Sigmoid colon (tissue), 6 donors: ENCODE measurements at regions not wholly inside any gene's neighbourhood (a gene's known extent, or its start where the extent isn't known, plus 50 kb on each side); places are given as distances from the start of the nearest gene placed in this dataset.
"Not testable (repeated sequence)": the region's sequence is repeated elsewhere in the genome, so short reads cannot be mapped to it uniquely, and the experiment has no call there.

ENCODE experiments used
- DNase-seq: peaks from one replicate; pipeline ENCODE4 v3.0.0-alpha.2; 2019
- H3K27ac ChIP-seq, 4 donors: fragments of 200-600 bp; sonication (generic); one replicate each; pipeline ENCODE4 v1.5.1; 2016 to 2019; ENCODE audit warnings: mild to moderate bottlenecking in 1 of 4
- H3K27me3 ChIP-seq, 3 donors: fragments of 200-600 bp; sonication (generic); one replicate each; pipeline ENCODE4 v1.5.1; 2019; ENCODE audit warnings: mild to moderate bottlenecking in 1 of 3
- H3K36me3 ChIP-seq, 4 donors: fragments of 200-600 bp; sonication (generic); one replicate each; pipeline ENCODE4 v1.5.1; 2016 to 2019
- H3K4me1 ChIP-seq, 4 donors: fragments of 200-600 bp; sonication (generic); one replicate each; pipeline ENCODE4 v1.5.1; 2017 to 2019
- H3K4me3 ChIP-seq, 4 donors: fragments of 200-600 bp; sonication (generic); one replicate each; pipeline ENCODE4 v1.5.1; 2017 to 2019; ENCODE audit warnings: mild to moderate bottlenecking in 2 of 4, moderate library complexity in 1 of 4
- H3K9me3 ChIP-seq, 4 donors: fragments of 200-600 bp in 3 of 4; sonication (generic) in 3 of 4; one replicate each; pipeline versions ENCODE4 v1.5.1 to v1.6.1; 2013 to 2019
- CTCF ChIP-seq, 4 experiments: fragments of 450-650 bp in 3 of 4; fragments of 200-600 bp in 1 of 4; IDR thresholded peaks; one replicate each; pipeline ENCODE4 v1.5.1; 2016 to 2019; ENCODE audit warnings: antibody characterized with exemption in 4 of 4, mild to moderate bottlenecking in 3 of 4, moderate library complexity in 2 of 4
- EP300 ChIP-seq, 4 donors: sonication (generic); formaldehyde crosslinking; IDR thresholded peaks; one replicate each; pipeline ENCODE4 v1.6.1; 2017; ENCODE audit warnings: antibody characterized with exemption in 4 of 4
- POLR2A ChIP-seq, 2 donors: fragments of 450-650 bp; IDR thresholded peaks; one replicate each; pipeline ENCODE4 v1.6.1; 2016; ENCODE audit warnings: antibody characterized with exemption in 2 of 2, mild to moderate bottlenecking in 2 of 2, moderate library complexity in 2 of 2
- POLR2AphosphoS5 ChIP-seq, 4 donors: sonication (generic); formaldehyde crosslinking; IDR thresholded peaks; one replicate each; pipeline ENCODE4 v1.6.1; 2017; ENCODE audit warnings: antibody characterized with exemption in 4 of 4
- WGBS, 2 donors: extraction: QIAGEN DNeasy Blood & Tissue Kit; methylation state at CpG; one replicate each; pipeline ENCODE4 v1.1.7; 2013; 5-methylcytosine and 5-hydroxymethylcytosine counted together
- intact Hi-C: fragments of 100-400 bp; cut with DNase I; formaldehyde crosslinking; loops from one replicate; pipeline ENCODE4 v1.15.1; 2023
- donor health status: healthy with polysubstance abuse.
- donor health status: healthy.

- no peaks in the 10 kb centered on the region for H3K27me3 ChIP-seq
- intact Hi-C loops: loop anchor here (10.0 kb wide), 2 partner anchors 259 to 1149 kb away; no protein-coding TSS in a partner anchor
- no peaks in the 10 kb centered on the region for H3K36me3 ChIP-seq
- no peak overlapping the region for H3K4me3 ChIP-seq
- no peak for TF ChIP-seq CTCF (IDR thresholded peaks at IDR 0.05)
- TF ChIP-seq POLR2AphosphoS5 (IDR thresholded peaks at IDR 0.05): no peak
- H3K4me1 ChIP-seq: no peaks in the 10 kb centered on the region
- H3K9me3 ChIP-seq: no peaks in the 10 kb centered on the region
- DNase-seq: peak; percentile 17
- 92% methylated on average over 9 of the region's 9 CpGs for WGBS, 2 donors
- no peak overlapping the region for H3K27ac ChIP-seq
These were observed 56.5 kb upstream of the DACT2 start for GRCh38 chr6:168376120-168376519.

GRCh38 chr6:168376811-168377483, 57.4 kb upstream of the DACT2 start:
- Histone ChIP-seq H3K27ac (peak overlapping the region in 1 of 4 donors; percentile 32), H3K4me1 (no peaks in the 10 kb centered on the region), H3K4me3 (no peak overlapping the region), H3K36me3 (no peaks in the 10 kb centered on the region), H3K9me3 (no peaks in the 10 kb centered on the region), H3K27me3 (no peaks in the 10 kb centered on the region)
- peak; percentile 59 for DNase-seq
- intact Hi-C loops: loop anchor here (10.0 kb wide), 2 partner anchors 258 to 1148 kb away; no protein-coding TSS in a partner anchor
- 34 to 68% methylated on average over 19 of the region's 19 CpGs for WGBS, 2 donors
- TF ChIP-seq POLR2A (IDR thresholded peaks at IDR 0.05) (no peak), CTCF (IDR thresholded peaks at IDR 0.05) (no peak), EP300 (IDR thresholded peaks at IDR 0.05) (no peak), POLR2AphosphoS5 (IDR thresholded peaks at IDR 0.05) (no peak)

- H3K4me3 ChIP-seq: no peak overlapping the region
- peak overlapping the region in 2 of 4 donors; percentile 32 for H3K27ac ChIP-seq
- intact Hi-C loops: loop anchor here (10.0 kb wide), 2 partner anchors 257 to 1147 kb away; no protein-coding TSS in a partner anchor
- TF ChIP-seq CTCF (IDR thresholded peaks at IDR 0.05) (no peak), POLR2A (IDR thresholded peaks at IDR 0.05) (no peak), POLR2AphosphoS5 (IDR thresholded peaks at IDR 0.05) (no peak), EP300 (IDR thresholded peaks at IDR 0.05) (no peak)
- H3K36me3 ChIP-seq: no peaks in the 10 kb centered on the region
- 40 to 58% methylated on average over 17 of the region's 17 CpGs for WGBS, 2 donors
- no peaks in the 10 kb centered on the region for H3K9me3 ChIP-seq
- no peaks in the 10 kb centered on the region for H3K27me3 ChIP-seq
- DNase-seq: peak; percentile 82
- no peaks in the 10 kb centered on the region for H3K4me1 ChIP-seq
These were observed 57.9 kb upstream of the DACT2 start for GRCh38 chr6:168377484-168377855.

- Histone ChIP-seq H3K4me1 (no peaks in the 10 kb centered on the region), H3K27ac (peak overlapping the region in 2 of 4 donors; percentile 32), H3K9me3 (no peaks in the 10 kb centered on the region), H3K27me3 (no peaks in the 10 kb centered on the region), H3K4me3 (no peak overlapping the region), H3K36me3 (no peaks in the 10 kb centered on the region)
- intact Hi-C loops: loop anchor here (10.0 kb wide), 2 partner anchors 257 to 1147 kb away; no protein-coding TSS in a partner anchor
- TF ChIP-seq EP300 (IDR thresholded peaks at IDR 0.05) (no peak), POLR2AphosphoS5 (IDR thresholded peaks at IDR 0.05) (no peak), POLR2A (IDR thresholded peaks at IDR 0.05) (no peak), CTCF (IDR thresholded peaks at IDR 0.05) (no peak)
- WGBS, 2 donors: 89 to 93% methylated on average over 28 of the region's 28 CpGs
- peak; percentile 47 for DNase-seq
These were observed 58.6 kb upstream of the DACT2 start for GRCh38 chr6:168377856-168378832.

- 87 to 89% methylated on average over 20 of the region's 20 CpGs for WGBS, 2 donors
- intact Hi-C loops: loop anchor here (10.0 kb wide), 2 partner anchors 255 to 1145 kb away; no protein-coding TSS in a partner anchor
- peak; percentile 35 for DNase-seq
- H3K9me3 ChIP-seq, H3K27ac ChIP-seq, H3K4me3 ChIP-seq, H3K36me3 ChIP-seq, H3K27me3 ChIP-seq, H3K4me1 ChIP-seq: not testable (repeated sequence)
These were observed 60.0 kb upstream of the DACT2 start for GRCh38 chr6:168379579-168379978.

- not testable (repeated sequence) for DNase-seq
These were observed 60.6 kb upstream of the SMOC2 start for GRCh38 chr6:168380166-168380955.

More at GRCh38 chr6:168380166-168380955, 60.6 kb upstream of the SMOC2 start:
- H3K4me1 ChIP-seq: peaks cover 0 to 14% (median 8%) of the 10 kb centered on the region in 4 donors
- H3K27me3 ChIP-seq, H3K9me3 ChIP-seq, H3K27ac ChIP-seq, H3K4me3 ChIP-seq, H3K36me3 ChIP-seq, intact Hi-C loops: not testable (repeated sequence)
- WGBS, 2 donors: 94 to 95% methylated on average over 38 of the region's 38 CpGs
